HG02884 (cell line): ENCODE measurements at regions not wholly inside any gene's neighbourhood (a gene's known extent, or its start where the extent isn't known, plus 50 kb on each side); places are given as distances from the start of the nearest gene placed in this dataset.
A peak's percentile ranks its signal among the peaks of the same experiment; 100 is the strongest.

Experiments used
- ATAC-seq: cut with Tn5 transposase; IDR thresholded peaks from one replicate; pipeline ENCODE4 v1.9.1; 2021; ENCODE audit warnings: mild to moderate bottlenecking, moderate library complexity; ENCODE audit not compliant: unreplicated experiment

GRCh38 chr2:147657086-147658000 is 187.5 kb upstream of the ACVR2A start:
- ATAC-seq, result no peak

DNA sequence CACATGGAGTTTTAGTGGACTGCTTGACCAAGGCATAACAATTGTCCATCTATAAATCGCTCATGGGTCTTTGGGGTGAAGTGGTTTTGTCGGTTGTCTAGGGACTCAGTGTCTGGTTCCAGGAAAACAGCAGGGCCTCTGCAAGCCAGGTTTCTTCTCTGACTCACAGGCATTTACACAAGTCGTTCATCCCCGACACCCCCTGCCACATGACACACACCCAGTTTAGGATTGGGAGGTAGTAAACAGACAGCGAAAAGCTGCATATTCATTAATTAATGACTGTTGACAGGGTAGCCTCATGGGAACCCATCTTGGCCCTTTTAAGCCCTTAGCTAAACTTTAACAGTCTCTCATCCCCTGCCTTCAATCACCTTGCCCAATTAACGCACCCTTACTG is 194.8 kb upstream of the ACVR2A start:
- ATAC-seq, result no peak

- no peak for ATAC-seq
Observed at GRCh38 chr2:147649286-147649685, 195.5 kb upstream of the ACVR2A start.

DNA sequence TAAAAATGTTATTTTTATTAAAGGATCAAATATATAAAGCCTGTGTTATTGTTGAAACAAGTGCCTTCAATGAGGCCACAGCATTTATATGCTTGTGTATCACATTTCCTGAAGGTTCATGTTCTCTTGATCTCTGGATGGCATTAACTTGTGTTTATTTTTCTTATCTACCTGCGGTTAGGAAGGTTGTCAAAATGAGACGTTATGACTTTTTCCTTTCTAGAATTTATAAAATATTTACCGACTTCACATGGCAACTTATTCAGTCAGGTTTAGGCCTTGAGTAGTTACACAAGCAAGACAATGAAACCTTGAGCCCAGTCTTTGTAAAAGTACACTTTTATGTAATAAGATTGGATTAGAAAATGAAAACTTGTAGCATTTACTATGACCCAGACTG is 196.4 kb upstream of the ACVR2A start:
- ATAC-seq, result no peak

DNA sequence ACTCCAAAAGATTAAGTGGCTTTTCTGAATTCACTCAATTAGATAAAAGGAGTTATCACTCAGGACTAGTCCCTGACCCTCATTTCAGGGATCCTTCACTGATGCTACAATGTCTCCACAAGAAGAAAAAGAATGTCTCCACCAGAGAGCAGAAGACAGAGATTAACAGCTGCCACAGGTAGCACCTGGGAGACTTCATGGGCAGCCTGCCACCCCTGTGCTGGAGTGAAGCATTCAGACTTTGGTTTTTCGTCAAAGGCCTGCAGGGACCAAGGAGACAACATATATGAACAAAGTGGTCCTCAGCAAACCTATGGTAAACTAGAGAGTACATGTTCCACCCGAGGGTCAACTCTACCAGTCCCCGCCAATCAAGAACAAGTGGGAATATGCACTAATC is 197.0 kb upstream of the ACVR2A start:
- no peak for ATAC-seq

DNA sequence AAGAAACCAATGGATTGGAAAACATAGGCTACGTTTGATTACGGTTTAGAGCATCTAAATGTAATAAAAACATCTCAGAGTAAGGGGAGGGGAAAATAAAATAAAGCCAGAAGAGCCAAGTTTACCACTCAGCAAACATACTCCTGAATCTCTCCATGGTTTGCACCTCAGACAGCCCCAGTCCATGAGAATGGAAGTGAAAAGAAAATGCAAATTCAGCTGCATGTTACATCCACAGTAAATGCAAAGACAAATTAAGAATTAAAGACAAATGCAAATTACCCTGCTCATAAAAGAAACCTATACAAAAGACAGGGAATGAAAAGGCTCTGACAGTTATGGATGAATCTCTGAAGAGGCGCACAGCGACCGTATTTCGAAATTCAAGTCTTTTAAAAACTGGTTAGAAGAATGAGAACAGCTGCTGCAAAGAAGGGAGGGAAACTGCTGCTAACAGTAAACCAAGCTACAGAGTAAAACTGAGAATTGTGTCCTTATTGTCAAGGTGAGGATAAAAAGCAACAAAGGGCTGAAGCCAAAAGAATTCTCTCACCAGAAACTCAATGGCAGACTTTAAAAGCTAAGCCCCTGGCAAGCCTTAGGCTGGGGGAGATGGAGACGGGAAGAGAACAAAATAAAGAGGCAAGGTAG is 197.9 kb upstream of the ACVR2A start:
- no peak for ATAC-seq

GRCh38 chr2:147644491-147644890 is 200.3 kb upstream of the ACVR2A start:
- ATAC-seq, result no peak

GRCh38 chr2:147642765-147643164 is 202.1 kb upstream of the ACVR2A start:
- no peak for ATAC-seq

DNA sequence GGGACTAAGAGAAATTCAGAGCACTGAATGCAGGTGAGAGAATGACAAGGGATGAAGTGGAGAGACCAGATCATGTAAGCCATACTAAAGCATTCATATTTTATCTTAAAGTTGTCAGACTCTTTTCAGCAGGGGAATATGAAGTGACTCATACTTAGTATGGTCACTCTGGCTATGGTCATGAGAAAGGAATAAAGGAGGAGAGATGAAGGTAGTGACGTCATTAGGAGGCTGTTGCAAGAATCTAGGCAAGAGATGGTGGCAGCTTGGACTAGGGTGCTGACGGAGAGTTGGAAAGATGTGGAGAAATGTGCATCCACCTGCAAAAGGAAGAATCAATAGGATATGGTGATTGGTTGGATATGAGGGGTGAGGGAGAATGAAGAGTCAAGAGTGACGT is 203.2 kb upstream of the ACVR2A start:
- no peak for ATAC-seq

GRCh38 chr2:147639891-147640290 is 204.9 kb upstream of the ACVR2A start:
- ATAC-seq, result peak; percentile 77

GRCh38 chr2:147639386-147639785 is 205.4 kb upstream of the ACVR2A start:
- ATAC-seq, result no peak

DNA sequence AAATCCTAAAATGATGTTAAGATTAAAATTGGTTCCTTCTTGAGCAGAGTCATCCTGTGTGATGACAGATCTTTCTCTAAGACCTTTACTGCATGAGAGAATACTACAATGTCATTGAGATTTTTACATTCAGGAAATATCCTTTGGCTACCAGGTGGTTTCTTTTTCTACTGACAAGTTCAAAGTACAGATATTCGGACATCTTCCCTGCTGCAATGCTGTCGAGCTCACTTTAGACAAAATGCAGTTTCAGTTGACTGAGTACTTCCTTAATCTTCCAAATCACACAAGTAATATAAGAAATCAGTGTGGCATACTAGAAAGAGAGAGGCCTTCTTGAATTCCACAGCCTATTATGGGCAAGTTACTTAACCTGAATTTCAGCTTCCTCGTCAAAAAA is 207.9 kb upstream of the ACVR2A start:
- no peak for ATAC-seq

- ATAC-seq, result no peak
Observed at GRCh38 chr2:147636238-147636882, 208.5 kb upstream of the ACVR2A start.

DNA sequence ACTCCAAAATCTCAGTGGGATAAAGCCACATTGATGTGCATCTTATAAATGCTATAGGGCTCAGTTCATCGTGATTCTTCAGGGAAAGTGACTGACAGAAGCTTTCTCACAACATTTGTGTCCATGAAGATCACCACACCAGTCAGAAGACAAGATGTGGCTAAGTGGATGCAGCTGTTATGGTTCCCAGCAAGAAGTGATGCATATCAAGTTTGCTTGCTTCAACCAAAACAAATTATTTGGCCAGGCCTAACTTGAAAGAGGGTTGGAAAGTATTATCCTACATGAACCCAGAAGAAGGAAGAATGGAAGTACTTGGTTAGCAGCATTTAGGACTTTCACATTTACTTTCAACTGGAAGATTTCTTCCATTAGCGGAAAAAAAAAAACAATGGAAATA is 210.0 kb upstream of the ACVR2A start:
- ATAC-seq, result no peak

- ATAC-seq, result no peak
Observed at GRCh38 chr2:147632198-147632597, 212.6 kb upstream of the ACVR2A start.

DNA sequence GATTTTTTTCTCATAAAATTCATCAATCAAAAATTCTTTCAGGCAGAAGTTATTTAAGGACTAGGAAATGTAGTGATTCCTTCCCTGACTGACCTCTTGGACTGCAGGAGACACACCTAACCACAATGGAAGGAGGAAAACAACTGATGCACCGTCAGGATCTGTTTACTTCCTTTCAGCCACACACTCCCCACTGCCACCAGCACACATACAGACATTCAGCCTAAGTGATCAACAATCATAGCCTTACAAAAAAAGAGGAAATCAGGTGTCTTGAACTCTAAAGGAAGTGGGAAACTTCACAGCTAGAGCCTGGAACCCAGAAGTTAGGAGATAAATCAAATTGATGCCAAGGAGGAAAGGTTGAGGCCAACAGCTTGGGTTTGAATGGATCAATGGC is 213.5 kb upstream of the ACVR2A start:
- no peak for ATAC-seq

DNA sequence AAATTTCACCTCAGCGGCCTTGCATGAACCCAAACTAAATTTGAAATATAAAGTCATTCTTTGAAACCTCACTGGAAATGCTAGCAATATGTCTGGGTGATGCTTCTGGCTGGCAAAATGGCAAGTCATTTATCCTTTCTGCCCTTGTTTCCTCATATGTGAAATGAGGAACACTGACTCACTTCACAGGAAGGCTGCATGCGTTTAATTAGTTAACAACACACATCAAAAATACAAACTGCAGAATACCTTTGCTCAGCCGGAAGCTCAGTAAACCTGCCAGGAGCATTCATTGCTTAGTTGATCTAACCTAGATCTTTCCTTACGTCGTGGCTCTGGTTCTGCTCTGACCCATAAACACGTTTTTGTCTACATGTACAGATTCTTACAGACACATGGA is 214.2 kb upstream of the ACVR2A start:
- no peak for ATAC-seq

- ATAC-seq, result peak; percentile 42
Observed at GRCh38 chr2:147628971-147629421, 215.8 kb upstream of the ACVR2A start.

GRCh38 chr2:147623328-147623727 is 221.5 kb upstream of the ACVR2A start:
- ATAC-seq, result peak; percentile 95

- ATAC-seq, result no peak
Observed at GRCh38 chr2:147621656-147622197, 223.1 kb upstream of the ACVR2A start.

DNA sequence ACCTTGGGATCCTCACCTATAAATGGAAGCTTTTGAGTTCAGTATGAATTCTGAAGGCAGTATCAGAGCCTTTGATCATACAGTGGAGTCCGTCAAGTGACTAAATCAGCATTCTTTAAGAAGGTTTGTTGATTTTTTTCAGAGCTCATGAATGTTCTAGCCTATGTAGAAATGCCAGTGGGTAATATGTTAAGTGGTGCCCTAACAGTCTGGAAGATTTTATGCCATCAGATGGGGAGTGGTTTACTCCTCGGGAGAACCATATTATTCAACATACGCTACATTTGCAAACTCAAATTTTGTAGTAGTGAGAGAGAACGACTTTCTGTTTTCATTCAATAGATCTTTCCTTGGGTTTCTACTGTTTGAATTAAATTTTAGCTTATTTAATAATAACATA is 225.0 kb upstream of the ACVR2A start:
- no peak for ATAC-seq
